ACC112 (cell line): ENCODE measurements at regions not wholly inside any gene's neighbourhood (a gene's known extent, or its start where the extent isn't known, plus 50 kb on each side); places are given as distances from the start of the nearest gene placed in this dataset.
A peak's percentile ranks its signal among the peaks of the same experiment; 100 is the strongest.

Experiments used
- H2AFZ ChIP-seq: fragments of 200-600 bp; sonication (generic); one replicate; pipeline ENCODE4 v1.6.0; 2017; ENCODE audit warnings: antibody characterized with exemption, low read length; ENCODE audit not compliant: unreplicated experiment
- H3K27ac ChIP-seq: fragments of 200-600 bp; sonication (generic); 2 replicates; pipeline ENCODE4 v1.5.1; 2014; ENCODE audit warnings: low read depth, mild to moderate bottlenecking, antibody characterized with exemption, low read length, moderate library complexity
- H3K27me3 ChIP-seq: fragments of 200-600 bp; sonication (generic); 2 replicates; pipeline ENCODE4 v1.6.1; 2014; ENCODE audit warnings: mild to moderate bottlenecking, antibody characterized with exemption, low read length, moderate library complexity, mixed read lengths; ENCODE audit not compliant: insufficient read depth
- H3K36me3 ChIP-seq: fragments of 200-600 bp; sonication (generic); 2 replicates; pipeline ENCODE4 v1.6.1; 2016; ENCODE audit warnings: mild to moderate bottlenecking, antibody characterized with exemption, low read length, moderate library complexity, mixed read lengths; ENCODE audit not compliant: insufficient read depth
- H3K4me1 ChIP-seq: fragments of 200-600 bp; sonication (generic); one replicate; pipeline ENCODE4 v1.6.1; 2016; ENCODE audit warnings: low read length, mixed read lengths; ENCODE audit not compliant: insufficient read depth, unreplicated experiment, control insufficient read depth
- H3K4me3 ChIP-seq: fragments of 200-600 bp; sonication (generic); 2 replicates; pipeline ENCODE4 v1.5.1; 2014; ENCODE audit warnings: mild to moderate bottlenecking, low read depth, low read length
- H3K79me2 ChIP-seq: fragments of 200-600 bp; sonication (generic); one replicate; pipeline ENCODE4 v1.6.0; 2016; ENCODE audit warnings: low read length; ENCODE audit not compliant: control insufficient read depth, unreplicated experiment, insufficient read depth

DNA sequence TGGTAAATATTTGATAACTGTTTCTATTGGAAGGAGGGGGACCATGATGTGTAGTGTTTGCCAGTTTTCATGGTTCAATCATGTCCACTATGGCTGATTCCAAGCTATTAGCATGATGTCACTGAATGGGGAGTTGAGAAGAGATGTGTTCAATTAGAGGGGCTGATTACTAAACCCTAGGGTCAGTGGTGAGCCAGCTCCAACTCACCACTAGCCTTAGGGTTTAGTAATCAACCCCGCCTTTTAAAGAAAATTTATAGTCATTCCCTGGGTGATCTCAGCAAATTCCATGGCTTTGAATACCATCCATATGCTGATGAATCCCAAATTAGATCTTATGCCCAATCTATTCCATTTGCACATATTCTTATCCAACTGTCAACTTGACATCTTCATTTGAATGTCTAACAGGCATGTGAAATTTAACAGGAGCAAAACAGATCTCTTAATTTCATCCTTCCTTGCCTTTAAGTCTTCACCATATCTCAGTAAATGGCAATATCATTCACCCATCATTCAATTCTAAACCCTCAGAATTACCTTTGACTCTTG is 98.8 kb downstream of the GCNT1 start:
- Histone ChIP-seq H3K36me3 (no peaks in the 10 kb centered on the region), H3K27me3 (no peaks in the 10 kb centered on the region), H3K4me3 (no peak overlapping the region), H3K79me2 (no peaks in the 10 kb centered on the region), H3K27ac (no peak overlapping the region), H2AFZ (no peak overlapping the region), H3K4me1 (peaks cover 40% of the 10 kb centered on the region)

DNA sequence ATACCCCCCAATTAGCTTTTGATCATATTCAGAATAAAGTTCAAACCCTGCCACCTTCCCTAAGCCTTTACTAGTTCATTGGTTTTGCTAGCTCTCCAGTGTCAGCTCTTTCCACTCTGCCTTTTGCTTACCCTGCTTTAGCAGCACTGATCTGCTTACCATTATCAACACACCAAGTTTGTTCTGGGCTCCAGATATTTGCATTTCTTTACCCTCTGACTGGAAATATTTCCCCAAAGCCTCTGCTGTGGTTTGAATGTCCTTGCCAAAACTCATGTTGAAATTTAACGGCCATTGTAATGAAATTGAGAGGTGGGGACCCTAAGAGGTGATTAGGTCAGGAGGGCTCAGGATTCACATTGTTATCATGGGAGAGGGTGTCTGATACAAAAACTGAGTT is 99.5 kb downstream of the GCNT1 start:
- no peaks in the 10 kb centered on the region for H3K79me2 ChIP-seq

DNA sequence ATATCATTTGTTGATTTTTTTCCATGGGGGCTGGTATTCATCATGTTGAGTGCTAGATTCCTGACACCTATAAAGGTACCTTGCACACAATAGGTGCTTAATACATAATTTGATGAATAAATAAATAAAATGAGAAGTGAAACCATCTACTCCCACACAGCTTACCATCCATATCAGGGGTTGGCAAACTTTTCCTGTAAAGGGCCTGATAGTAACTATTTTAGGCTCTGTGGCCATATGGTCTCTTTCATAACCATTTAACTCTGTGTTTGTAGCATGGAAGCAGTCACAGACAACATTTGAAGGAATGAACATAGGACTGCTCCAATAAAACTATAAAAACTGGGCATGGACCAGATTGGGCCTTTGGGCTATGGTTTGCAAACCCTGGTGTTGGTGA is 100.3 kb downstream of the GCNT1 start:
- H3K27me3 ChIP-seq: no peaks in the 10 kb centered on the region
- H3K4me3 ChIP-seq: no peak overlapping the region
- no peaks in the 10 kb centered on the region for H3K36me3 ChIP-seq
- H3K4me1 ChIP-seq: peaks cover 50% of the 10 kb centered on the region
- no peaks in the 10 kb centered on the region for H3K79me2 ChIP-seq
- no peak overlapping the region for H2AFZ ChIP-seq
- no peak overlapping the region for H3K27ac ChIP-seq

More for the DNA sequence above, 99.5 kb downstream of the GCNT1 start:
- no peak overlapping the region for H3K4me3 ChIP-seq
- H3K4me1 ChIP-seq: peaks cover 46% of the 10 kb centered on the region
- no peaks in the 10 kb centered on the region for H3K27me3 ChIP-seq
- no peak overlapping the region for H2AFZ ChIP-seq
- H3K36me3 ChIP-seq: no peaks in the 10 kb centered on the region
- H3K27ac ChIP-seq: no peak overlapping the region

DNA sequence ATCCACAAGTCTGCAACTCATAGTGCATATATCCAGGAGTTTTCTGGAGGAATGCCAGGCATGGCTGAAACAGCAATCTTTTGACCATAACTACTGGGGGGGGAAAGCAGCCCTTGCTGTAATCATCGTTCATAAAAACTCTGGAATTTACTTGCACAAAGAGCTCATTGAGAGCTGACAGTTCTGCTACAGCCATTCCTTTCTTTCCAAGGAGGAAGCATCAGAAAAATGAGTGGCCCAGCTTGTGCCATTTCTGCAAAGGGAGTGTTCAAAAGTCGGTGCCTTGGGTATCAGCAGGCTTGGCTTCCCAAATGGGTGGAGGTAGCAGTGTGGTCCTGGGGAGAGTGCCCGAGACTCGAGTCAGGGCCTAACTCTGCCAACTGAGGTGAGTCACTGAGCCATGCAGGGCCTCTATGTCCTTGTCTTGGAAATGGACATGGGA is 101.5 kb downstream of the GCNT1 start:
- Histone ChIP-seq H3K4me3 (no peak overlapping the region), H2AFZ (peak overlapping the region; percentile 11), H3K4me1 (peaks cover 56% of the 10 kb centered on the region), H3K36me3 (no peaks in the 10 kb centered on the region), H3K79me2 (no peaks in the 10 kb centered on the region), H3K27ac (no peak overlapping the region), H3K27me3 (no peaks in the 10 kb centered on the region)

DNA sequence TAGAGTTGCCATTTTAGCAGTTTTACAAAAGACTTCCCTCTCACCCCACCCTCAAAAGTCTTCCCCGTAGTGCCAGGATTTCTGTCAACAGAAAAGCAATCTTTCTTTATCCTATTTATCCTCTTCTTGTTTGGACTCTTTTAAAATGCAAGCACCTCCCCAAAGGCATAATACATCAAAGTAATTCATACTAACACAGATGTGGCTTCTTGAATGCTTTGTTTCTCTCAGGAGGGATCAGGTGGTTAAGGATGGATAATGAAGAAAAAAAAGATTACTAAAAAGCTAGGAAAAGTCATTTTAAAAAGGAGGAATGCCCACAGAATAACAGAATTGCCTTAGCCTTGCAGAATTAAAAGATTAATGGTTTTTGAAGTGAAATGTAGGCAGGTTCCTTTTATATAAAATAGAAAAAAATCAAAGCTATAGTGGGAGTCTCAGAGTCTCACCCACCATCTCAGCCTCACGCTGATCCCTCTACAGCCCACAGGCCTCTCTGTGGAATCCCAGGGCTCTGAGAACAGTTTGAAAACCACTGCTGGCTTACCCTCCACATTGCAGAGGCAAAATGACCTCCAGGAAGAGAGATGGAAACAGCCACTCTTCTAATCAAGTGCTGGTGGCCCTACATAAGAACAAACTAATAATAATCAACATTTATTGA is 102.2 kb downstream of the GCNT1 start:
- Histone ChIP-seq H3K27me3 (no peaks in the 10 kb centered on the region), H3K27ac (no peak overlapping the region), H3K4me3 (no peak overlapping the region), H3K79me2 (no peaks in the 10 kb centered on the region), H2AFZ (peak overlapping the region; percentile 11), H3K4me1 (peaks cover 56% of the 10 kb centered on the region), H3K36me3 (no peaks in the 10 kb centered on the region)
